CD4-positive, alpha-beta T cell (primary cell): ENCODE measurements at regions not wholly inside any gene's neighbourhood (a gene's known extent, or its start where the extent isn't known, plus 50 kb on each side); places are given as distances from the start of the nearest gene placed in this dataset.
"Not testable (repeated sequence)": the region's sequence is repeated elsewhere in the genome, so short reads cannot be mapped to it uniquely, and the experiment has no call there.

Experiments
- ATAC-seq: fragments of 200-7000 bp; cut with Tn5 transposase; one replicate; pipeline ENCODE4 v1.10.0; 2022; ENCODE audit warnings: mild to moderate bottlenecking; ENCODE audit not compliant: poor library complexity
- CTCF ChIA-PET: fragments of 350-600 bp; sonication (Branson Sonifier 250); formaldehyde crosslinking; loops from one replicate; lab custom pipeline; 2021; ENCODE audit warnings: antibody characterized with exemption, inconsistent platforms; lab: Charles Lee
- POLR2A ChIA-PET: fragments of 350-600 bp; sonication (Branson Sonifier 250); formaldehyde crosslinking; loops from one replicate; lab custom pipeline; 2021; ENCODE audit warnings: antibody characterized with exemption, inconsistent platforms; lab: Charles Lee
- DNase-seq, 14 experiments: peaks; one replicate each; pipeline ENCODE4 v3.0.0-alpha.2; 2013 to 2020; ENCODE audit warnings: mixed read lengths in 2 of 14
- H3K27ac ChIP-seq, 2 donors: one replicate each; pipeline versions ENCODE4 v1.5.1 to v1.7.0; 2013; ENCODE audit warnings: low read length in 2 of 2, low read depth in 1 of 2, mild to moderate bottlenecking in 1 of 2
- H3K27me3 ChIP-seq, 2 experiments: 1 replicate in 1 of 2; 2 replicates in 1 of 2; pipeline versions ENCODE4 v1.6.1 to v1.7.0; 2013; ENCODE audit warnings: low read length in 2 of 2, control low read depth in 1 of 2, mild to moderate bottlenecking in 1 of 2, moderate library complexity in 1 of 2; ENCODE audit not compliant: insufficient read depth in 2 of 2, control insufficient read depth in 1 of 2
- H3K36me3 ChIP-seq: one replicate; pipeline ENCODE4 v1.6.1; 2013; ENCODE audit warnings: low read length, control low read depth; ENCODE audit not compliant: insufficient read depth
- H3K4me1 ChIP-seq: one replicate; pipeline ENCODE4 v1.6.1; 2013; ENCODE audit warnings: low read length, control low read depth; ENCODE audit not compliant: insufficient read depth
- H3K4me3 ChIP-seq: one replicate; pipeline ENCODE4 v1.5.1; 2013; ENCODE audit warnings: mild to moderate bottlenecking, low read length, moderate library complexity
- H3K9me3 ChIP-seq, 2 experiments: 1 replicate in 1 of 2; 2 replicates in 1 of 2; pipeline versions ENCODE4 v1.6.1 to v1.7.0; 2013; ENCODE audit warnings: low read length in 2 of 2, mild to moderate bottlenecking in 2 of 2, control low read depth in 1 of 2, moderate library complexity in 1 of 2; ENCODE audit not compliant: control insufficient read depth in 1 of 2, insufficient read depth in 1 of 2
- H3K27ac Mint-ChIP-seq: one replicate; pipeline ENCODE4 v1.8.0; 2020; ENCODE audit warnings: mixed read lengths
- H3K27me3 Mint-ChIP-seq: one replicate; pipeline ENCODE4 v1.8.0; 2021; ENCODE audit warnings: mixed read lengths
- H3K36me3 Mint-ChIP-seq: one replicate; pipeline ENCODE4 v1.8.0; 2021; ENCODE audit warnings: low read depth, mixed read lengths
- H3K4me1 Mint-ChIP-seq: one replicate; pipeline ENCODE4 v1.8.0; 2021; ENCODE audit warnings: low read depth, mixed read lengths
- H3K4me3 Mint-ChIP-seq: one replicate; pipeline ENCODE4 v1.8.0; 2020; ENCODE audit warnings: mild to moderate bottlenecking, mixed read lengths
- H3K9me3 Mint-ChIP-seq: one replicate; pipeline ENCODE4 v1.8.0; 2020; ENCODE audit warnings: mixed read lengths
- intact Hi-C, 2 experiments: fragments of 100-400 bp; cut with DNase I in 1 of 2; cut with micrococcal nuclease in 1 of 2; formaldehyde crosslinking; loops; one replicate each; pipeline versions ENCODE4 v1.15.1 to v1.9.0; 2023 to 2025; cut with DNase I, micrococcal nuclease
- TF ChIP-seq, protein P1 (sequence below): fragments of 200-600 bp; IDR thresholded peaks from one replicate; pipeline ENCODE4 v1.8.0; 2022; ENCODE audit warnings: antibody characterized with exemption, mild to moderate bottlenecking

DNA sequence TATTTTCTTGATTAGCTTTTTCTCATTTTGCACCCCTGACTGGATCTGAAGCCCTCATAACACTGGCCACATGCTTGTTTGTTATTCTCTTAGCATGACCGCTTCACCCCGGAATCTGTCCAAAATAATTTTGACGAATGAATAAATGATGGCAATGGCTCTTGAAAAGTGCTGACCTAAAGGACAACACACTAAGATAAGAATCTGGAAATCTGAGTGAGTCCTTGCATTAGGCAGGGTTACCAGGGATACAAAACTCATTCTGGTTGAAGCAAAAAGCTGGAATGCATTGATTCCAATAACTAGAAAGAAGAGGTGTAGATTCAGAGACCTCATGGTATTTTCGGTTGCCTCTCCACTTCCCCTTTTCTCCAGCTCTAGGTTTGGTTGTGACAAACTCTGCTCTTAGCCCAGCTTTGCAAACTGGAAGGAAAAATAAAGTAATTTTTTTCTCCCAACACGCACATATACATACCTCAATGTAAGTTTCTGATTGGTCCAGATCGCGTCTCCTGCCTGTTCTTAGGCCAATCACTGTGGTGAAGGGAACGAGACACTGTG lies 157.4 kb downstream of the SKIDA1 start:
- intact Hi-C loops = no loop called here
- Histone ChIP-seq H3K27me3 (no peaks in the 10 kb centered on the region), H3K36me3 (no peaks in the 10 kb centered on the region), H3K27ac (no peak overlapping the region), H3K9me3 (no peaks in the 10 kb centered on the region), H3K4me1 (peaks cover 9% of the 10 kb centered on the region), H3K4me3 (no peak overlapping the region)
- Mint-ChIP-seq H3K4me3 (no peak overlapping the region), H3K27ac (no peak overlapping the region), H3K9me3 (no peaks in the 10 kb centered on the region), H3K36me3 (no peaks in the 10 kb centered on the region), H3K27me3 (no peaks in the 10 kb centered on the region), H3K4me1 (peaks cover 8% of the 10 kb centered on the region)
- ATAC-seq (no peak), DNase-seq (no peak)
- TF ChIP-seq, protein P1, sequence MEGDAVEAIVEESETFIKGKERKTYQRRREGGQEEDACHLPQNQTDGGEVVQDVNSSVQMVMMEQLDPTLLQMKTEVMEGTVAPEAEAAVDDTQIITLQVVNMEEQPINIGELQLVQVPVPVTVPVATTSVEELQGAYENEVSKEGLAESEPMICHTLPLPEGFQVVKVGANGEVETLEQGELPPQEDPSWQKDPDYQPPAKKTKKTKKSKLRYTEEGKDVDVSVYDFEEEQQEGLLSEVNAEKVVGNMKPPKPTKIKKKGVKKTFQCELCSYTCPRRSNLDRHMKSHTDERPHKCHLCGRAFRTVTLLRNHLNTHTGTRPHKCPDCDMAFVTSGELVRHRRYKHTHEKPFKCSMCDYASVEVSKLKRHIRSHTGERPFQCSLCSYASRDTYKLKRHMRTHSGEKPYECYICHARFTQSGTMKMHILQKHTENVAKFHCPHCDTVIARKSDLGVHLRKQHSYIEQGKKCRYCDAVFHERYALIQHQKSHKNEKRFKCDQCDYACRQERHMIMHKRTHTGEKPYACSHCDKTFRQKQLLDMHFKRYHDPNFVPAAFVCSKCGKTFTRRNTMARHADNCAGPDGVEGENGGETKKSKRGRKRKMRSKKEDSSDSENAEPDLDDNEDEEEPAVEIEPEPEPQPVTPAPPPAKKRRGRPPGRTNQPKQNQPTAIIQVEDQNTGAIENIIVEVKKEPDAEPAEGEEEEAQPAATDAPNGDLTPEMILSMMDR = no peak
- CTCF ChIA-PET = no interaction called here
- POLR2A ChIA-PET = no interaction called here

DNA sequence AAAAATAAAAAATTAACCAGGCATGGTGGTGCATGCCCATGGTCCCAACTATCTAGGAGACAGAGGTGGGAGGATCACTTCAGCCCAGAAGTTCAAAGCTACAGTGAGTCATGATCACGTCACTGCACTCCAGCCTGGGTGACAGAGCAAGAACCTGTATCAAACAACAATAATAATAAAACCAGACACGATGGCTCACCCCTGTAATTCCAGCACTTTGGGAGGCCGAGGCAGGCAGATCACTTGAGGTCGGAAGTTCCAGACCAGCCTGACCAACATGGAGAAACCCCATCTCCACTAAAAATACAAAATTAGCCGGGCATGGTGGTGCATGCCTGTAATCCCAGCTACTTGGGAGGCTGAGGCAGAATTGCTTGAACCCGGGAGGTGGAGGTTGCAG lies 159.4 kb downstream of the SKIDA1 start:
- H3K4me3 Mint-ChIP-seq, H3K9me3 Mint-ChIP-seq, intact Hi-C loops, H3K27ac ChIP-seq, POLR2A ChIA-PET, H3K9me3 ChIP-seq, H3K36me3 ChIP-seq, H3K27me3 Mint-ChIP-seq, CTCF ChIA-PET, H3K27me3 ChIP-seq, H3K4me1 ChIP-seq, H3K4me1 Mint-ChIP-seq, ATAC-seq, H3K36me3 Mint-ChIP-seq, DNase-seq, H3K27ac Mint-ChIP-seq, H3K4me3 ChIP-seq: not testable (repeated sequence)

DNA sequence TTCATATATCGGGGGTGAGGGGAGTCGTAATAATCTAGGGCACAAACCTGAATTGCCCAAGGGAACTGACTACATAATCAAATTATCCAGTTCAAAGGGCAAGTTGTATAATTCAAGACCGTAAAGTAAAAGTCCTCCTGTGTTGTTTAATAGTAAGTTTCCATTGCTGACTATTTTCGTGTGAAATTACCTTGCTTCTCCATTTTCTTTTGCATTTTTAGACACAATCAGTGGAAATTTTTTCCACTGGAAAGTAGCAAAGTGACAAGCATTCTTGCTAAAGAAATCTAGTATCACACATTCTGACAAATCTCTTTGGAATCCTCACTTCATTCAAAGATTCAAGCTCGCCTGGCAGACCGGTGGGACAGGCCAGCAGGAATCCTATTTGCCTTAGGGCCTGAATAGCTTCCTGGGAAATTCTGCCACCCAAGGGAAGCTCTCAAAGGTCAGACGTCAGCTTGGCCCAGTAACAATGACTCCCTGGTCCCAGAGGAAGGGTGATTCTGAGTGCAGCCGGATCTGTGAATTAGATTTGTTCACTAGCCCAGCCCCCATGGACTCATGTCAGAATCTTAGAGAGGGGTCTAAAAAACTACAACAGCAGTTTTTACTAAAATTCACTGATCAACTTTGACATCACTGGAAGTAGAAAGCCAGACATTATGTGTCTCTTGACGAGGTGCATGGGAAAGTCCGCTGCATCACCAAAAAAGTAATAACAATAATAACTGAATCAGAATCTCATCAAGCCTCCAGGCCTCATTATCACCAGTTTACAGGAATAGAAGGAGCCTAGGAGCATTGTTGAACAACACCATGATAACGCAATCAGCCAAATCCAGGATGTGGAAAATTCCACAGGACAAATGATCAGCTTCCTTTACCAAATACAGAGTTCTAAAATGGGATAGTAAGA lies 161.0 kb downstream of the SKIDA1 start:
- CTCF ChIA-PET = no interaction called here
- DNase-seq = no peak

More for the DNA sequence above, 161.0 kb downstream of the SKIDA1 start:
- H3K9me3 Mint-ChIP-seq = no peaks in the 10 kb centered on the region
- TF ChIP-seq, protein P1 = no peak
- Histone ChIP-seq H3K27ac (no peak overlapping the region), H3K4me3 (no peak overlapping the region), H3K36me3 (no peaks in the 10 kb centered on the region), H3K27me3 (no peaks in the 10 kb centered on the region), H3K4me1 (no peaks in the 10 kb centered on the region), H3K9me3 (no peaks in the 10 kb centered on the region)
- H3K27ac Mint-ChIP-seq = no peak overlapping the region
- POLR2A ChIA-PET = no interaction called here
- H3K36me3 Mint-ChIP-seq = no peaks in the 10 kb centered on the region
- intact Hi-C loops = no loop called here
- ATAC-seq = no peak
- H3K4me1 Mint-ChIP-seq = no peaks in the 10 kb centered on the region
- H3K27me3 Mint-ChIP-seq = no peaks in the 10 kb centered on the region
- H3K4me3 Mint-ChIP-seq = no peak overlapping the region
